Esophagus squamous epithelium (tissue), 5 donors: ENCODE measurements at regions not wholly inside any gene's neighbourhood (a gene's known extent, or its start where the extent isn't known, plus 50 kb on each side); places are given as distances from the start of the nearest gene placed in this dataset.

Experiments used
- DNase-seq: peaks from one replicate; lab custom pipeline; 2025; lab: John Stamatoyannopoulos, UW
- H3K27ac ChIP-seq, 4 donors: fragments of 200-600 bp; sonication (generic); one replicate each; pipeline ENCODE4 v1.5.1; 2016 to 2019; ENCODE audit warnings: mild to moderate bottlenecking in 1 of 4
- H3K27me3 ChIP-seq, 4 donors: fragments of 200-600 bp; sonication (generic); 1 replicate in 3 of 4; 2 replicates in 1 of 4; pipeline versions ENCODE4 v1.5.1 to v1.6.0; 2017 to 2021; ENCODE audit warnings: antibody characterized with exemption in 1 of 4
- H3K36me3 ChIP-seq, 3 donors: fragments of 200-600 bp; sonication (generic); one replicate each; pipeline ENCODE4 v1.5.1; 2016 to 2019
- H3K4me1 ChIP-seq, 3 donors: fragments of 200-600 bp; sonication (generic); one replicate each; pipeline ENCODE4 v1.5.1; 2017 to 2019
- H3K4me3 ChIP-seq, 4 donors: fragments of 200-600 bp; sonication (generic); 1 replicate in 3 of 4; 2 replicates in 1 of 4; pipeline ENCODE4 v1.5.1; 2016 to 2019; ENCODE audit warnings: mild to moderate bottlenecking in 2 of 4, moderate library complexity in 1 of 4
- H3K9me3 ChIP-seq, 3 donors: fragments of 200-600 bp; sonication (generic); one replicate each; pipeline ENCODE4 v1.5.1; 2016 to 2019
- CTCF ChIP-seq, 6 experiments: fragments of 450-650 bp in 4 of 6; fragments of 200-600 bp in 2 of 6; sonication (generic) in 2 of 6; IDR thresholded peaks; one replicate each; pipeline ENCODE4 v1.5.1; 2016 to 2019; ENCODE audit warnings: antibody characterized with exemption in 6 of 6, mild to moderate bottlenecking in 4 of 6, moderate library complexity in 4 of 6
- POLR2A ChIP-seq, 4 donors: fragments of 450-650 bp; IDR thresholded peaks; one replicate each; pipeline ENCODE4 v1.6.1; 2017; ENCODE audit warnings: antibody characterized with exemption in 4 of 4, mild to moderate bottlenecking in 4 of 4, moderate library complexity in 3 of 4
- WGBS, 2 donors: methylation state at CpG; one replicate each; pipeline ENCODE4 v1.1.5; 2018; 5-methylcytosine and 5-hydroxymethylcytosine counted together
- intact Hi-C: fragments of 100-400 bp; cut with DNase I; formaldehyde crosslinking; loops from one replicate; pipeline ENCODE4 v1.15.0; 2022
- donor health status: DM: yes; HTN: yes; CAD: no.

GRCh38 chr10:78160591-78160990, 126.9 kb downstream of the RPS24 start:
- no peak overlapping the region for H3K4me3 ChIP-seq
- no peaks in the 10 kb centered on the region for H3K4me1 ChIP-seq

GRCh38 chr10:78162853-78163252, 129.2 kb downstream of the RPS24 start:
- DNase-seq, result no peak
- Histone ChIP-seq H3K4me3 (no peak overlapping the region), H3K9me3 (no peaks in the 10 kb centered on the region), H3K36me3 (no peaks in the 10 kb centered on the region), H3K27ac (no peak overlapping the region), H3K4me1 (no peaks in the 10 kb centered on the region), H3K27me3 (no peaks in the 10 kb centered on the region)
- intact Hi-C loops, result no loop called here
- TF ChIP-seq CTCF (IDR thresholded peaks at IDR 0.05), result no peak
- TF ChIP-seq POLR2A (IDR thresholded peaks at IDR 0.05), result no peak
- WGBS, 2 donors, result 92 to 96% methylated on average over 2 to 3 of the region's 3 CpGs

More at GRCh38 chr10:78160591-78160990, 126.9 kb downstream of the RPS24 start:
- H3K36me3 ChIP-seq, result no peaks in the 10 kb centered on the region
- no peak for DNase-seq
- intact Hi-C loops, result no loop called here
- WGBS, 2 donors, result 79 to 83% methylated on average over 1 to 3 of the region's 5 CpGs
- no peaks in the 10 kb centered on the region for H3K9me3 ChIP-seq
- peaks cover 0 to 3% (median 0%) of the 10 kb centered on the region in 4 donors for H3K27me3 ChIP-seq
- TF ChIP-seq CTCF (IDR thresholded peaks at IDR 0.05), result no peak
- no peak for TF ChIP-seq POLR2A (IDR thresholded peaks at IDR 0.05)
- no peak overlapping the region for H3K27ac ChIP-seq

- no peak for DNase-seq
- TF ChIP-seq POLR2A (IDR thresholded peaks at IDR 0.05), result no peak
- TF ChIP-seq CTCF (IDR thresholded peaks at IDR 0.05), result no peak
- H3K36me3 ChIP-seq, result no peaks in the 10 kb centered on the region
- no peaks in the 10 kb centered on the region for H3K9me3 ChIP-seq
- peaks cover 0 to 4% (median 0%) of the 10 kb centered on the region in 3 donors for H3K4me1 ChIP-seq
- intact Hi-C loops, result no loop called here
- WGBS, 2 donors, result 74 to 87% methylated on average over 5 to 16 of the region's 16 CpGs
- H3K27ac ChIP-seq, result no peak overlapping the region
- no peaks in the 10 kb centered on the region for H3K27me3 ChIP-seq
- H3K4me3 ChIP-seq, result no peak overlapping the region
Observed at GRCh38 chr10:78164702-78165101, 131.0 kb downstream of the RPS24 start.

- H3K27me3 ChIP-seq, result no peaks in the 10 kb centered on the region
- TF ChIP-seq CTCF (IDR thresholded peaks at IDR 0.05), result no peak
- TF ChIP-seq POLR2A (IDR thresholded peaks at IDR 0.05), result no peak
- no peak overlapping the region for H3K27ac ChIP-seq
- intact Hi-C loops, result no loop called here
- WGBS, 2 donors, result 89% methylated on average over 4 of the region's 4 CpGs; no CpG with 5 or more reads in 1 of the 2 donors
- no peak for DNase-seq
- no peaks in the 10 kb centered on the region for H3K9me3 ChIP-seq
- no peaks in the 10 kb centered on the region for H3K36me3 ChIP-seq
- H3K4me3 ChIP-seq, result no peak overlapping the region
- peaks cover 0 to 9% (median 0%) of the 10 kb centered on the region in 3 donors for H3K4me1 ChIP-seq
Observed at GRCh38 chr10:78165172-78165571, 131.5 kb downstream of the RPS24 start.

GRCh38 chr10:78165617-78166016, 132.0 kb downstream of the RPS24 start:
- no peak for DNase-seq
- Histone ChIP-seq H3K27ac (no peak overlapping the region), H3K9me3 (no peaks in the 10 kb centered on the region), H3K36me3 (no peaks in the 10 kb centered on the region), H3K4me3 (no peak overlapping the region), H3K27me3 (no peaks in the 10 kb centered on the region), H3K4me1 (peaks cover 0 to 9% (median 0%) of the 10 kb centered on the region in 3 donors)
- intact Hi-C loops, result no loop called here
- WGBS, 2 donors, result 67 to 83% methylated on average over 3 of the region's 3 CpGs
- no peak for TF ChIP-seq CTCF (IDR thresholded peaks at IDR 0.05)
- no peak for TF ChIP-seq POLR2A (IDR thresholded peaks at IDR 0.05)
